ENCODE measurements at regions not wholly inside any gene's neighbourhood (a gene's known extent, or its start where the extent isn't known, plus 50 kb on each side); places are given as distances from the start of the nearest gene placed in this dataset.

GRCh38 chr6:43981363-43981990 is 145.8 kb downstream of the MRPL14 start:
- H3K18ac ChIP-seq (ENCODE audit: insufficient read length, low read depth, low read length): no peak overlapping the region
- no peak overlapping the region for H2BK5ac ChIP-seq (ENCODE audit: insufficient read length, low read length)
- H3K79me1 ChIP-seq (ENCODE audit: insufficient read depth, low read depth, low read length, poor library complexity, severe bottlenecking): no peaks in the 10 kb centered on the region
- no peak overlapping the region for H3K4me2 ChIP-seq (ENCODE audit: insufficient read depth, insufficient read length, low read length)
- no peak overlapping the region for H3K14ac ChIP-seq (ENCODE audit: insufficient read depth, low read length)
- H3K79me2 ChIP-seq (ENCODE audit: insufficient read depth, low read length): no peaks in the 10 kb centered on the region
- no peak overlapping the region for H2BK15ac ChIP-seq (ENCODE audit: low read depth, low read length)
- H3K4me1 ChIP-seq (ENCODE audit: insufficient read depth, low read length): no peaks in the 10 kb centered on the region
- no peak overlapping the region for H2BK20ac ChIP-seq (ENCODE audit: low read depth, low read length, poor library complexity, severe bottlenecking)
- no peaks in the 10 kb centered on the region for H3K27me3 ChIP-seq (ENCODE audit: insufficient read depth, low read length)
- no peaks in the 10 kb centered on the region for H3K9me3 ChIP-seq (ENCODE audit: control insufficient read depth, low read depth, low read length)
- no peak overlapping the region for H3T11ph ChIP-seq (ENCODE audit: low read length)
- no peaks in the 10 kb centered on the region for H4K20me1 ChIP-seq (ENCODE audit: control insufficient read depth, insufficient read depth, insufficient read length)
- Mint-ChIP-seq H3K36me3 (ENCODE audit: insufficient read depth in 1 of 3, low read depth in 3 of 3) (no peaks in the 10 kb centered on the region), H3K4me3 (no peak overlapping the region), H3K9me3 (peaks cover 0 to 2% of the 10 kb centered on the region in 2 experiments; a peak in 1 of 5 replicates), H3K27ac (no peak overlapping the region), H3K27me3 (ENCODE audit: low read depth) (peaks cover 16% of the 10 kb centered on the region), H3K4me1 (peaks cover 15% of the 10 kb centered on the region in 2 experiments)
- no peak overlapping the region for H4K91ac ChIP-seq (ENCODE audit: insufficient read length, low read depth, low read length)
- H3K4ac ChIP-seq (ENCODE audit: low read depth, low read length): no peak overlapping the region
- TF ChIP-seq, protein P1, sequence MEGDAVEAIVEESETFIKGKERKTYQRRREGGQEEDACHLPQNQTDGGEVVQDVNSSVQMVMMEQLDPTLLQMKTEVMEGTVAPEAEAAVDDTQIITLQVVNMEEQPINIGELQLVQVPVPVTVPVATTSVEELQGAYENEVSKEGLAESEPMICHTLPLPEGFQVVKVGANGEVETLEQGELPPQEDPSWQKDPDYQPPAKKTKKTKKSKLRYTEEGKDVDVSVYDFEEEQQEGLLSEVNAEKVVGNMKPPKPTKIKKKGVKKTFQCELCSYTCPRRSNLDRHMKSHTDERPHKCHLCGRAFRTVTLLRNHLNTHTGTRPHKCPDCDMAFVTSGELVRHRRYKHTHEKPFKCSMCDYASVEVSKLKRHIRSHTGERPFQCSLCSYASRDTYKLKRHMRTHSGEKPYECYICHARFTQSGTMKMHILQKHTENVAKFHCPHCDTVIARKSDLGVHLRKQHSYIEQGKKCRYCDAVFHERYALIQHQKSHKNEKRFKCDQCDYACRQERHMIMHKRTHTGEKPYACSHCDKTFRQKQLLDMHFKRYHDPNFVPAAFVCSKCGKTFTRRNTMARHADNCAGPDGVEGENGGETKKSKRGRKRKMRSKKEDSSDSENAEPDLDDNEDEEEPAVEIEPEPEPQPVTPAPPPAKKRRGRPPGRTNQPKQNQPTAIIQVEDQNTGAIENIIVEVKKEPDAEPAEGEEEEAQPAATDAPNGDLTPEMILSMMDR (conservative IDR thresholded peaks at IDR 0.05): no peak
- H3K9ac ChIP-seq (ENCODE audit: extremely low read depth, insufficient read length, low read length): no peak overlapping the region
- H3K23ac ChIP-seq (ENCODE audit: insufficient read length, low read depth, low read length): no peak overlapping the region
- no peaks in the 10 kb centered on the region for H3K23me2 ChIP-seq (ENCODE audit: insufficient read length, low read depth, low read length, poor library complexity, severe bottlenecking)
- DNase-seq: peak; percentile 10
- no peak overlapping the region for H4K5ac ChIP-seq (ENCODE audit: insufficient read length, low read depth, low read length)
- H3K56ac ChIP-seq (ENCODE audit: insufficient read length, low read depth, low read length): no peak overlapping the region
- no peak overlapping the region for H4K8ac ChIP-seq (replicated peaks; ENCODE audit: insufficient read length, low read depth, low read length)
- no peak overlapping the region for H3K27ac ChIP-seq (ENCODE audit: insufficient read length, low read depth, low read length)
- H2BK120ac ChIP-seq (ENCODE audit: low read depth, low read length, poor library complexity, severe bottlenecking): no peak overlapping the region
- H2AK5ac ChIP-seq (ENCODE audit: insufficient read length, low read length): no peak overlapping the region
- no CpG with 5 or more reads among the region's 4 CpGs for WGBS (ENCODE audit: extremely low coverage, insufficient read length, low lambda C conversion rate)
- H2AFZ ChIP-seq (ENCODE audit: low read length): no peak overlapping the region
- H2BK12ac ChIP-seq (ENCODE audit: insufficient read length, low read depth, low read length): no peak overlapping the region
